GM18511 (cell line): ENCODE measurements at regions not wholly inside any gene's neighbourhood (a gene's known extent, or its start where the extent isn't known, plus 50 kb on each side); places are given as distances from the start of the nearest gene placed in this dataset.
"Not testable (repeated sequence)": the region's sequence is repeated elsewhere in the genome, so short reads cannot be mapped to it uniquely, and the experiment has no call there.

Experiments
- ATAC-seq: cut with Tn5 transposase; IDR thresholded peaks from one replicate; pipeline ENCODE4 v1.9.1; 2021; ENCODE audit warnings: mild to moderate bottlenecking, moderate library complexity; ENCODE audit not compliant: unreplicated experiment

GRCh38 chr6:150299873-150300485, 68.8 kb upstream of the IYD start:
- no peak for ATAC-seq

- ATAC-seq = peak; percentile 93
Observed at GRCh38 chr6:150301846-150302519, 66.8 kb upstream of the IYD start.

- peak; percentile 28 for ATAC-seq
Observed at GRCh38 chr6:150302520-150303176, 66.2 kb upstream of the IYD start.

GRCh38 chr6:150303256-150303655, 65.6 kb upstream of the IYD start:
- no peak for ATAC-seq

GRCh38 chr6:150304429-150304828, 64.4 kb upstream of the IYD start:
- no peak for ATAC-seq

- ATAC-seq = no peak
Observed at GRCh38 chr6:150306290-150306689, 62.5 kb upstream of the IYD start.

- no peak for ATAC-seq
Observed at GRCh38 chr6:150307520-150307919, 61.3 kb upstream of the IYD start.

- ATAC-seq = no peak
Observed at GRCh38 chr6:150308812-150309645, 59.8 kb upstream of the IYD start.

GRCh38 chr6:150310539-150310938, 58.3 kb upstream of the IYD start:
- no peak for ATAC-seq

- ATAC-seq = not testable (repeated sequence)
Observed at GRCh38 chr6:150311149-150311944, 57.5 kb upstream of the IYD start.

GRCh38 chr6:150312395-150312794, 56.4 kb upstream of the IYD start:
- no peak for ATAC-seq

- no peak for ATAC-seq
Observed at GRCh38 chr6:150312844-150313584, 55.8 kb upstream of the IYD start.

GRCh38 chr6:150313781-150314180, 55.0 kb upstream of the IYD start:
- ATAC-seq = no peak

GRCh38 chr6:150314230-150315188, 54.3 kb upstream of the IYD start:
- ATAC-seq = no peak

GRCh38 chr6:150315626-150316025, 53.2 kb upstream of the IYD start:
- no peak for ATAC-seq

GRCh38 chr6:150316936-150317335, 51.9 kb upstream of the IYD start:
- ATAC-seq = no peak
